GM12878 (cell line): ENCODE measurements at regions not wholly inside any gene's neighbourhood (a gene's known extent, or its start where the extent isn't known, plus 50 kb on each side); places are given as distances from the start of the nearest gene placed in this dataset.

Experiments
- ATAC-seq: fragments of 200-7000 bp; cut with Tn5 transposase; 3 replicates; pipeline ENCODE4 v1.9.1; 2020; ENCODE audit warnings: mild to moderate bottlenecking, moderate library complexity
- BruUV-seq: library from RNA; stranded (reverse); fragments of 400-500 nt; replicated peaks from 2 replicates; lab custom pipeline; 2021; lab: Mats Ljungman, UMichigan
- CTCF ChIA-PET: fragments of 300-600 bp; sonication (Branson Sonifier 250); formaldehyde crosslinking; extraction: SDS; loops from one replicate; lab custom pipeline; 2021; ENCODE audit warnings: inconsistent platforms; lab: Yijun Ruan, JAX
- POLR2A ChIA-PET: fragments of 350-600 bp; formaldehyde crosslinking; extraction: SDS; loops from one replicate; lab custom pipeline; 2021; ENCODE audit warnings: inconsistent platforms; lab: Charles Lee
- RAD21 ChIA-PET: fragments of 300-600 bp; sonication (Branson Sonifier 250); formaldehyde crosslinking; loops from one replicate; lab custom pipeline; 2023; ENCODE audit warnings: antibody characterized with exemption; ENCODE audit not compliant: unreplicated experiment; lab: Charles Lee
- SMC1A ChIA-PET: fragments of 300-600 bp; sonication (Branson Sonifier 250); formaldehyde crosslinking; loops from one replicate; lab custom pipeline; 2023; ENCODE audit not compliant: unreplicated experiment, uncharacterized antibody; lab: Charles Lee
- DNase-seq: peaks from one replicate; pipeline ENCODE4 v3.0.0-alpha.2; 2011; ENCODE audit warnings: low read depth, low spot score
- FAIRE-seq: peaks from 3 replicates; lab custom pipeline; 2011; peaks lifted over from hg19 to GRCh38; lab: Jason Lieb, UNC
- H2AFZ ChIP-seq: 2 replicates; pipeline ENCODE4 v1.6.0; 2011; ENCODE audit warnings: low read depth, low read length, control low read depth; ENCODE audit not compliant: control insufficient read depth
- H3K27ac ChIP-seq: 2 replicates; pipeline ENCODE4 v1.5.1; 2011; ENCODE audit warnings: control low read depth; ENCODE audit not compliant: control insufficient read depth, insufficient read depth
- H3K27me3 ChIP-seq, 2 experiments: replicated peaks in 1 of 2; 2 replicates each; pipeline versions ENCODE4 v1.6.0 to v1.6.1; 2011; ENCODE audit warnings: low read length in 1 of 2; ENCODE audit not compliant: control insufficient read depth in 2 of 2, insufficient read depth in 2 of 2
- H3K36me3 ChIP-seq, 2 experiments: 2 replicates each; pipeline ENCODE4 v1.5.1; 2011; ENCODE audit warnings: low read length in 1 of 2; ENCODE audit not compliant: control insufficient read depth in 2 of 2, insufficient read depth in 2 of 2
- H3K4me1 ChIP-seq: 2 replicates; pipeline ENCODE4 v1.6.1; 2011; ENCODE audit warnings: mild to moderate bottlenecking, low read length, moderate library complexity, mixed read lengths; ENCODE audit not compliant: control insufficient read depth, insufficient read depth
- H3K4me2 ChIP-seq: 2 replicates; pipeline ENCODE4 v1.6.0; 2011; ENCODE audit warnings: control low read depth; ENCODE audit not compliant: control insufficient read depth, insufficient read depth
- H3K4me3 ChIP-seq: fragments of 200-600 bp; sonication (generic); 2 replicates; pipeline ENCODE4 v1.5.1; 2016
- H3K79me2 ChIP-seq: 2 replicates; pipeline ENCODE4 v1.6.0; 2011; ENCODE audit warnings: low read length; ENCODE audit not compliant: control insufficient read depth, insufficient read depth
- H3K9ac ChIP-seq: 2 replicates; pipeline ENCODE4 v1.8.0; 2011; ENCODE audit warnings: low read length, control low read depth, mixed read lengths; ENCODE audit not compliant: control insufficient read depth, insufficient read depth
- H3K9me3 ChIP-seq: replicated peaks from 3 replicates; pipeline ENCODE4 v1.5.1; 2011; ENCODE audit warnings: mild to moderate bottlenecking, low read length; ENCODE audit not compliant: control insufficient read depth, insufficient read depth
- H4K20me1 ChIP-seq: 2 replicates; pipeline ENCODE4 v1.6.0; 2011; ENCODE audit not compliant: control insufficient read depth, insufficient read depth
- GATAD2B ChIP-seq: fragments of 450-650 bp; conservative IDR thresholded peaks from 2 replicates; pipeline ENCODE4 v1.6.1; 2017; ENCODE audit warnings: low read depth, mild to moderate bottlenecking, moderate library complexity
- SP1 ChIP-seq: IDR thresholded peaks from one replicate; pipeline ENCODE4 v1.6.1; 2011; ENCODE audit warnings: low read depth, low read length
- WRNIP1 ChIP-seq: IDR thresholded peaks from 2 replicates; pipeline ENCODE4 v1.6.1; 2011; ENCODE audit warnings: low read depth, low read length, improper control_type of control experiment, borderline replicate concordance
- WGBS: methylation state at CpG from one replicate; pipeline ENCODE4 v1.1.6; 2016; ENCODE audit warnings: low lambda C conversion rate; ENCODE audit not compliant: insufficient replicate concordance, insufficient coverage; ENCODE audit errors: missing lambda C conversion rate; 5-methylcytosine and 5-hydroxymethylcytosine counted together
- in situ Hi-C: fragments of 300-500 bp; cut with MboI; formaldehyde crosslinking; loops from 9 replicates; pipeline ENCODE4 v1.14.3; 2018; ENCODE audit warnings: mixed read lengths
- intact Hi-C: fragments of 100-400 bp; cut with micrococcal nuclease; formaldehyde crosslinking; loops from one replicate; pipeline ENCODE4 v1.14.2; 2022; ENCODE audit not compliant: unreplicated experiment
- TF ChIP-seq, protein P1 (sequence below): fragments of 450-650 bp; IDR thresholded peaks from 2 replicates; pipeline ENCODE4 v1.6.1; 2014; ENCODE audit warnings: mild to moderate bottlenecking

DNA sequence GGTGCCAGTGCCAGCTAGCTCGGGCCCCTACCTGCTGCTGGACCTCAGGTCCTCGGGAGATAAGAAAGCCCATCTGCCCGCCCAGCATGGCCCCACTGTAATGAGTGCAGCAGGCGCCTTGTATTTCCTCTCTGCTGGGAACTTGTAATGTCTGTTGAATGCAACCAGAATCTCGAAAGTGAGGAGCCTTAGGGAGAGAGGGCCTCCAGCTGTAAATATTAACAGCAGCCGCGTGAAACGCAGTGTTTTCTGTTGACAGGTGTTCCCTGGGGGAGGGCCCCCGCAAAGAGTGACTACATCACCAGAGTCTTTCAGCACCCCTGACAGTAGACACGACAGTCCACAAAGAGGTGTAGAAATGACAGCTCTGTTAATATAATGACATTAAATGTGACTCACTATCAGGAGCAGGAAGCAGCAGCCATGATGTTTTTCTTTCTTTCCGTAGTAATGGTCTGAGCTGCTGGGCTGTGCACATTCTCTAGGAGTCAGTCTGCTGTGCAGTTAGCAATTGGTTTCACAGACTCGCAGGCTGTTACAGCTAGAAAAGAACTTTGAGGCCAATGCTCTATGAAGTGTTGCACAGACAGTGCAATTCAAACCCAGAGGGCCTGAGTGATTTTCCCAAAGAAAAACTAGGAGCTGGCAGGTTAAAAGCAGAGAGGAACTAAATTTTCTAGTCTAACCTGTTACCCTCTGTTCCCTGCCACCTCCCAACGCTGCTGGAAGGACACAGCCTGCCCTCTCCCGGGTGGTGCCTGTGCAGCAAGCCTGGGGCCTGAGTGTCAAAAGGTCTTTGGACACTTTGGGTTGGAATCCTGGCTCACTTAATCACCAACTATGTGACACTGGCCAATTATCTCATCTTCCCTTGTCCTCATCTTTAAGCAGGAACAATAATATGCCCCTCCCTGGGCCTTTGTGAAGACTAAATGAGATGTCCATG lies 58.6 kb upstream of the WASF3 start:
- no peak overlapping the region for H3K9ac ChIP-seq
- no peaks in the 10 kb centered on the region; a peak in 1 of 4 replicates for H3K27me3 ChIP-seq
- CTCF ChIA-PET, result interaction anchor here (0.7 to 11.6 kb wide), 2 partner anchors 313 to 1894 kb away, joined by 3 to 218 read pairs; no protein-coding TSS in a partner anchor
- DNase-seq, result no peak
- in situ Hi-C loops, result no loop called here
- SMC1A ChIA-PET, result no interaction called here
- no peaks in the 10 kb centered on the region for H3K36me3 ChIP-seq
- no peak for TF ChIP-seq SP1
- no peak for TF ChIP-seq GATAD2B
- TF ChIP-seq, protein P1, sequence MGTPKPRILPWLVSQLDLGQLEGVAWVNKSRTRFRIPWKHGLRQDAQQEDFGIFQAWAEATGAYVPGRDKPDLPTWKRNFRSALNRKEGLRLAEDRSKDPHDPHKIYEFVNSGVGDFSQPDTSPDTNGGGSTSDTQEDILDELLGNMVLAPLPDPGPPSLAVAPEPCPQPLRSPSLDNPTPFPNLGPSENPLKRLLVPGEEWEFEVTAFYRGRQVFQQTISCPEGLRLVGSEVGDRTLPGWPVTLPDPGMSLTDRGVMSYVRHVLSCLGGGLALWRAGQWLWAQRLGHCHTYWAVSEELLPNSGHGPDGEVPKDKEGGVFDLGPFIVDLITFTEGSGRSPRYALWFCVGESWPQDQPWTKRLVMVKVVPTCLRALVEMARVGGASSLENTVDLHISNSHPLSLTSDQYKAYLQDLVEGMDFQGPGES, result no peak
- no peak for TF ChIP-seq WRNIP1
- TF ChIP-seq, all 136 proteins: peak for 0
- no peaks in the 10 kb centered on the region for H3K4me1 ChIP-seq
- H3K27ac ChIP-seq, result no peak overlapping the region
- ChIA-PET RAD21 (no interaction called here), POLR2A (no interaction called here)
- no peaks in the 10 kb centered on the region for H4K20me1 ChIP-seq
- H3K4me2 ChIP-seq, result no peak overlapping the region
- H3K79me2 ChIP-seq, result no peaks in the 10 kb centered on the region
- H3K4me3 ChIP-seq, result no peak overlapping the region
- WGBS, result 31% methylated on average over 14 of the region's 14 CpGs
- no peak overlapping the region for H2AFZ ChIP-seq
- no TSS peak for BruUV-seq
- ATAC-seq, result no peak
- H3K9me3 ChIP-seq, result no peaks in the 10 kb centered on the region
- intact Hi-C loops, result loop anchor here (5.0 kb wide), 1 partner anchor 198 kb away; no protein-coding TSS in a partner anchor
- no peak for FAIRE-seq
